ENCODE measurements at regions not wholly inside any gene's neighbourhood (a gene's known extent, or its start where the extent isn't known, plus 50 kb on each side); places are given as distances from the start of the nearest gene placed in this dataset.

DNA sequence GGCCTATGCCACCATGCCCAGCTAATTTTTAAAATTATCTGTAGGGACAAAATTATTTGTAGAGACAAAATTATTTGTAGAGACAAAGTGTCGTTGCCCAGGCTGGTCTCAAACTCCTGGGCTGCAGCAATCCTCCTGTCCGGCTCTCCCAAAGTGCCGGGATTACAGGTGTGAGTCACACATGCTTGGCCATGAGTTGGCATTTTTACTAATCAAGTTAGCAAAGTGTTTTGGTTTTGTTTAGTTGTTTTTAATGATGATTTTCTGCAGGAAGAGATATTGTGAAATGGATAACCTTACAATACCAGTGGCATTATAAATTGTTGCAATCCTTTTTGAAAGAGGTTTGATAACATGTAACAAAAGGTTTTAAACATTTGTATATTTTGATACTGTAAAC lies 65.3 kb upstream of the MAGI3 start:
- FAIRE-seq (no peak), DNase-seq (ENCODE audit: insufficient read length, low spot score) (no peak)
- TF ChIP-seq, protein P1, sequence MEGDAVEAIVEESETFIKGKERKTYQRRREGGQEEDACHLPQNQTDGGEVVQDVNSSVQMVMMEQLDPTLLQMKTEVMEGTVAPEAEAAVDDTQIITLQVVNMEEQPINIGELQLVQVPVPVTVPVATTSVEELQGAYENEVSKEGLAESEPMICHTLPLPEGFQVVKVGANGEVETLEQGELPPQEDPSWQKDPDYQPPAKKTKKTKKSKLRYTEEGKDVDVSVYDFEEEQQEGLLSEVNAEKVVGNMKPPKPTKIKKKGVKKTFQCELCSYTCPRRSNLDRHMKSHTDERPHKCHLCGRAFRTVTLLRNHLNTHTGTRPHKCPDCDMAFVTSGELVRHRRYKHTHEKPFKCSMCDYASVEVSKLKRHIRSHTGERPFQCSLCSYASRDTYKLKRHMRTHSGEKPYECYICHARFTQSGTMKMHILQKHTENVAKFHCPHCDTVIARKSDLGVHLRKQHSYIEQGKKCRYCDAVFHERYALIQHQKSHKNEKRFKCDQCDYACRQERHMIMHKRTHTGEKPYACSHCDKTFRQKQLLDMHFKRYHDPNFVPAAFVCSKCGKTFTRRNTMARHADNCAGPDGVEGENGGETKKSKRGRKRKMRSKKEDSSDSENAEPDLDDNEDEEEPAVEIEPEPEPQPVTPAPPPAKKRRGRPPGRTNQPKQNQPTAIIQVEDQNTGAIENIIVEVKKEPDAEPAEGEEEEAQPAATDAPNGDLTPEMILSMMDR (IDR thresholded peaks at IDR 0.05; ENCODE audit: insufficient read depth, missing control alignments) = no peak

DNA sequence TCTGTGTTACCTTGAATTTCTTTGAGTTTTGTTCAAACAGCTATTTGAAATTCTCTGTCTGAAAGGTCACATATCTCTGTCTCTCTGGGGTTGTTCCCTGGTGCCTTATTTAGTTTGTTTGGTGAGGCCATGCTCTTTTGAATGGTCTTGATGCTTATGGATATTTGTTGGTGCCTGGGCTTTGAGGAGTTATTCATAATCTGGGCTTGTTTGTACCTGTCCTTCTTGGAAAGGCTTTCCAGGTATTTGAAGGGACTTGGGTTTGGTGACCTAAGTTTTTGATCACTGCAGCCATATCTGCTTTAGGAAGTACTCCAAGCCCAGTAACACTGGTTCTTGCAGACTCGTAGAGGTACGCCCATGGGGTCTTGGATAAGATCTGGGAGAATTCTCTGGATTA lies 63.3 kb upstream of the MAGI3 start:
- FAIRE-seq = no peak
- TF ChIP-seq, protein P1 (IDR thresholded peaks at IDR 0.05; ENCODE audit: insufficient read depth, missing control alignments) = no peak
- no peak for DNase-seq (ENCODE audit: insufficient read length, low spot score)

DNA sequence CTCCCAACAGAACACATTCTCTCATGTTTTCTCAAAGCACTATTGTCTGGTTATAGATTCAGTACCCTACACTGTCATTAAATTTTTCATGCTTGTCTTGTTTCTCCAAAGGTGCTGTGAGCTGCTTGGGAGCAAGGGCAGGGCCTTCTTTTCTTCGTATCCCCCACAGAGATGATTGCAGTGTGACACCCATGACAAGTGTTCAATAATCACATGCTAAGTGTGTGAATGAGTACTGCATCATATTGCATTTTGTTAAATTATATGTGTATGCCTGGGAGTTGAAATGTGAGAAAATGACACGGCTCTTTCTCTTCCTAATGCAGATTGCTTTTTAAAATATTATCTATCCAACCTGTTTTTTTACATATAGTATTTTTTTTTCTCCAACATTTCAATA lies 57.3 kb upstream of the MAGI3 start:
- TF ChIP-seq, protein P1 (IDR thresholded peaks at IDR 0.05; ENCODE audit: insufficient read depth, missing control alignments) = no peak
- FAIRE-seq (no peak), DNase-seq (ENCODE audit: insufficient read length, low spot score) (no peak)

DNA sequence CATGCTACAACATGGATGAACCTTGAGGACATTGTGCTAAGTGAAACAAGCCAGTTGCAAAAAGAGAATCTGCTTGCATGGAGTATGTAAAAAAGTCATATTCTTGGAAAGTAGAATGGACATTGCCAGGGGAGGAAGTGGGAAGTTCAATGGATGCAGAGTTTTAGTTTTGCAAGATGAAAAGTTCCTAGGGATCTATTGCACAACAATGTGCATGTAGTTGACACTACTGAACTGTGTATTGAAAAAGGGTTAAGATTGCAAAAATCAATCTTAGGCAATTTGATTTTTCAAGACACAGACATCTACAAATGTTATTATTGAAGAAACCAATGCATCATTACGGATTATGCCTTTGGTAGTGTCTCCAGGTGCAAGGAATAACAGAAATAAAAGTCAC lies 50.3 kb upstream of the MAGI3 start:
- no peak for DNase-seq (ENCODE audit: insufficient read length, low spot score)
- FAIRE-seq = no peak
- TF ChIP-seq, protein P1 (IDR thresholded peaks at IDR 0.05; ENCODE audit: insufficient read depth, missing control alignments) = no peak
